LNCaP clone FGC (cell line): ENCODE measurements at regions not wholly inside any gene's neighbourhood (a gene's known extent, or its start where the extent isn't known, plus 50 kb on each side); places are given as distances from the start of the nearest gene placed in this dataset.
"Not testable (repeated sequence)": the region's sequence is repeated elsewhere in the genome, so short reads cannot be mapped to it uniquely, and the experiment has no call there.

Experiments used
- DNase-seq: peaks from one replicate; pipeline ENCODE4 v3.0.0-alpha.2; 2011; ENCODE audit warnings: low read depth
- H3K4me3 ChIP-seq: 2 replicates; pipeline ENCODE4 v1.5.1; 2011; ENCODE audit warnings: mild to moderate bottlenecking, low read depth, low read length, control low read depth
- CTCF ChIP-seq: IDR thresholded peaks from 2 replicates; pipeline ENCODE4 v1.5.1; 2012; ENCODE audit warnings: mild to moderate bottlenecking; ENCODE audit not compliant: control insufficient read depth, insufficient read depth; ENCODE audit errors: extremely low read depth

GRCh38 chr9:94478755-94479730 lies 75.8 kb upstream of the PCAT7 start:
- H3K4me3 ChIP-seq, result no peak overlapping the region
- no peak for TF ChIP-seq CTCF
- no peak for DNase-seq

GRCh38 chr9:94479757-94480156 lies 75.1 kb upstream of the PCAT7 start:
- H3K4me3 ChIP-seq, result no peak overlapping the region

GRCh38 chr9:94480205-94480604 lies 74.7 kb upstream of the PCAT7 start:
- no peak for TF ChIP-seq CTCF
- DNase-seq, result no peak
- H3K4me3 ChIP-seq, result no peak overlapping the region

More at GRCh38 chr9:94479757-94480156, 75.1 kb upstream of the PCAT7 start:
- no peak for TF ChIP-seq CTCF
- no peak for DNase-seq

GRCh38 chr9:94482110-94482509 lies 72.8 kb upstream of the PCAT7 start:
- no peak for TF ChIP-seq CTCF
- H3K4me3 ChIP-seq, result no peak overlapping the region
- DNase-seq, result no peak

- TF ChIP-seq CTCF, result no peak
- H3K4me3 ChIP-seq, result no peak overlapping the region
- DNase-seq, result no peak
These were observed 64.4 kb upstream of the PCAT7 start for GRCh38 chr9:94490465-94490864.

GRCh38 chr9:94492125-94492524 lies 62.8 kb upstream of the PCAT7 start:
- not testable (repeated sequence) for DNase-seq, H3K4me3 ChIP-seq

- no peak for DNase-seq
- no peak overlapping the region for H3K4me3 ChIP-seq
- no peak for TF ChIP-seq CTCF
These were observed 56.0 kb upstream of the PCAT7 start for GRCh38 chr9:94498801-94499453.
